ENCODE measurements at regions not wholly inside any gene's neighbourhood (a gene's known extent, or its start where the extent isn't known, plus 50 kb on each side); places are given as distances from the start of the nearest gene placed in this dataset.

GRCh38 chr1:98336472-98337083 lies 324.9 kb upstream of the SNX7 start:
- ChIA-PET CTCF (no interaction called here), POLR2A (no interaction called here)

GRCh38 chr1:98333936-98334335 lies 327.6 kb upstream of the SNX7 start:
- POLR2A ChIA-PET = no interaction called here

GRCh38 chr1:98333406-98333805 lies 328.1 kb upstream of the SNX7 start:
- POLR2A ChIA-PET = no interaction called here
- CTCF ChIA-PET = no interaction called here

More at GRCh38 chr1:98333936-98334335, 327.6 kb upstream of the SNX7 start:
- CTCF ChIA-PET = no interaction called here

- ChIA-PET POLR2A (no interaction called here), CTCF (no interaction called here)
Observed at GRCh38 chr1:98331718-98332311, 329.7 kb upstream of the SNX7 start.

GRCh38 chr1:98331243-98331642 lies 330.3 kb upstream of the SNX7 start:
- CTCF ChIA-PET = no interaction called here
- POLR2A ChIA-PET = no interaction called here

GRCh38 chr1:98330224-98330623 lies 331.3 kb upstream of the SNX7 start:
- CTCF ChIA-PET = no interaction called here
- POLR2A ChIA-PET = no interaction called here

GRCh38 chr1:98328855-98329254 lies 332.7 kb upstream of the SNX7 start:
- CTCF ChIA-PET = no interaction called here
- POLR2A ChIA-PET = no interaction called here

GRCh38 chr1:98327220-98327861 lies 334.2 kb upstream of the SNX7 start:
- POLR2A ChIA-PET = no interaction called here
- CTCF ChIA-PET = no interaction called here

- ChIA-PET POLR2A (no interaction called here), CTCF (no interaction called here)
Observed at GRCh38 chr1:98325646-98326440, 335.7 kb upstream of the SNX7 start.

GRCh38 chr1:98323906-98324358 lies 337.6 kb upstream of the SNX7 start:
- ChIA-PET CTCF (no interaction called here), POLR2A (no interaction called here)

GRCh38 chr1:98323388-98323787 lies 338.1 kb upstream of the SNX7 start:
- POLR2A ChIA-PET = no interaction called here
- CTCF ChIA-PET = no interaction called here

- CTCF ChIA-PET = no interaction called here
Observed at GRCh38 chr1:98322966-98323365, 338.6 kb upstream of the SNX7 start.

GRCh38 chr1:98322086-98322485 lies 339.4 kb upstream of the SNX7 start:
- POLR2A ChIA-PET = no interaction called here
- CTCF ChIA-PET = no interaction called here

More at GRCh38 chr1:98322966-98323365, 338.6 kb upstream of the SNX7 start:
- POLR2A ChIA-PET = no interaction called here

- ChIA-PET POLR2A (no interaction called here), CTCF (no interaction called here)
Observed at GRCh38 chr1:98321191-98321590, 340.3 kb upstream of the SNX7 start.

- ChIA-PET CTCF (no interaction called here), POLR2A (no interaction called here)
Observed at GRCh38 chr1:98316286-98316905, 345.1 kb upstream of the SNX7 start.

- ChIA-PET CTCF (no interaction called here), POLR2A (no interaction called here)
Observed at GRCh38 chr1:98315309-98315708, 346.2 kb upstream of the SNX7 start.

- POLR2A ChIA-PET = no interaction called here
- CTCF ChIA-PET = no interaction called here
Observed at GRCh38 chr1:98314601-98315000, 346.9 kb upstream of the SNX7 start.

- POLR2A ChIA-PET = no interaction called here
- CTCF ChIA-PET = no interaction called here
Observed at GRCh38 chr1:98306517-98307089, 354.9 kb upstream of the SNX7 start.

- ChIA-PET POLR2A (no interaction called here), CTCF (no interaction called here)
Observed at GRCh38 chr1:98305362-98305761, 356.2 kb upstream of the SNX7 start.

- ChIA-PET CTCF (no interaction called here), POLR2A (no interaction called here)
Observed at GRCh38 chr1:98304888-98305287, 356.6 kb upstream of the SNX7 start.

Measured in activated CD8-positive, alpha-beta memory T cell treated with anti-CD3 and anti-CD28 coated beads for 36 hours (primary cell).